ENCODE measurements at regions not wholly inside any gene's neighbourhood (a gene's known extent, or its start where the extent isn't known, plus 50 kb on each side); places are given as distances from the start of the nearest gene placed in this dataset.

DNA sequence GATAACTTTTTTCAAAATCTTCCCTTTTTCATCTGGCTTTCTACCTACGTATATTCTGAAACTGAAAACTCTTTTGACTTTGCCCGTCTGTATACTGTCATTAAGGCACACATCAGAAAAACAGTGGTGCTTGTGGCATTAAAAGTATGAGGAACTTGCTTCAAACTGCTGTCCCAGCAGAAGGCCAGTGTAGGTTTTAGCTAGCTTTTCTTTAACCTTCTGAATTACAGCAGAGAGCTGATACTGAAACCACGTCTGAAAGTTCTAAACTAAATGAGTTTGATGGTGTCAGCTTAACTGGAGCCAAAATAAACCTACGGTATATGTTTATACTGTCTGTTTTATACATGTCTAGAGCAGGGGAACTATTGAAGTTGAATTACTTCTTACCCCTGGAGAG, 283.4 kb downstream of the TFEC start:
- TF ChIP-seq POLR2AphosphoS5 (IDR thresholded peaks at IDR 0.05; ENCODE audit: control insufficient read depth, insufficient read depth, low read depth, low read length), result no peak
- no peak for TF ChIP-seq KHSRP (IDR thresholded peaks at IDR 0.05)
- TF ChIP-seq YY1 (IDR thresholded peaks at IDR 0.05; ENCODE audit: borderline replicate concordance in 1 of 3, control insufficient read depth in 1 of 3, extremely low read depth in 1 of 3, insufficient read depth in 3 of 3, insufficient read length in 1 of 3, insufficient replicate concordance in 2 of 3, low read depth in 1 of 3, low read length in 2 of 3), result no peak
- no peak for TF ChIP-seq CTCF (IDR thresholded peaks at IDR 0.05 in 2 of 3, conservative IDR thresholded peaks at IDR 0.05 in 1 of 3; ENCODE audit: insufficient read depth in 2 of 3, low read depth in 1 of 3, low read length in 3 of 3)
- no peak for TF ChIP-seq CEBPB (tag; IDR thresholded peaks at IDR 0.05)
- no peak for TF ChIP-seq CBFA2T3 (IDR thresholded peaks at IDR 0.05)
- no peak for TF ChIP-seq HNRNPL (IDR thresholded peaks at IDR 0.05; ENCODE audit: low read depth, low read length)
- no peak for TF ChIP-seq ZBTB12 (CRISPR knock-in tag; IDR thresholded peaks at IDR 0.05)
- TF ChIP-seq MAZ (CRISPR knock-in tag; conservative IDR thresholded peaks at IDR 0.05 in 1 of 2, IDR thresholded peaks at IDR 0.05 in 1 of 2), result no peak
- no peak for TF ChIP-seq MAFG (tag; conservative IDR thresholded peaks at IDR 0.05)
- no peak for TF ChIP-seq ZNF512 (tag; IDR thresholded peaks at IDR 0.05)
- no peak for TF ChIP-seq SP1 (CRISPR knock-in tag; IDR thresholded peaks at IDR 0.05)
